Tibial nerve (tissue), 4 donors: ENCODE measurements at regions not wholly inside any gene's neighbourhood (a gene's known extent, or its start where the extent isn't known, plus 50 kb on each side); places are given as distances from the start of the nearest gene placed in this dataset.

ENCODE experiments used
- CTCF ChIP-seq, 5 experiments: fragments of 200-600 bp in 3 of 5; fragments of 450-650 bp in 2 of 5; sonication (generic) in 3 of 5; IDR thresholded peaks; one replicate each; pipeline ENCODE4 v1.5.1; 2016 to 2019; ENCODE audit warnings: antibody characterized with exemption in 5 of 5, mild to moderate bottlenecking in 3 of 5, moderate library complexity in 2 of 5
- EP300 ChIP-seq, 2 donors: sonication (generic); formaldehyde crosslinking; IDR thresholded peaks; one replicate each; pipeline ENCODE4 v1.6.1; 2017; ENCODE audit warnings: antibody characterized with exemption in 2 of 2, mild to moderate bottlenecking in 1 of 2

DNA sequence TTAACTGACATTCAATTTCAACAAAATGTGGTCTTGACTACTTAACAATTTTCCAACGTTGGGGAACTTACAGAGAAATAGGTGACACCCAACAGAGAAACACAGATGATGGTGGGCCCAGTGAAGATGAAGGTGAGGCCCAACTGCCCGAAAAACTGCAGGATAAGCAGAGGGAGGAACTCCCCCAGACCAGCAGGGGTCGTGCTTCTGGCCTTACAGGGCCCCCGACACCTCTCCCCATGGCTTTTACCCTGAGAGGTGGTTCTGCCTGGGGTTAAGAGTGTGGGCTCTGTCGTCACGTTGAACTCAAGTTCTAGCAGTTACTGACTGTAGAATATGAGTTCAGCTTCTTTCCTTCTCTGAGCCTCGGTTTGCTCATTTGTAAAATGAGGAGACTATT, 119.5 kb upstream of the SMIM21 start:
- no peak for TF ChIP-seq CTCF (IDR thresholded peaks at IDR 0.05)
- no peak for TF ChIP-seq EP300 (IDR thresholded peaks at IDR 0.05)
